GM18873 (cell line): ENCODE measurements at regions not wholly inside any gene's neighbourhood (a gene's known extent, or its start where the extent isn't known, plus 50 kb on each side); places are given as distances from the start of the nearest gene placed in this dataset.
"Not testable (repeated sequence)": the region's sequence is repeated elsewhere in the genome, so short reads cannot be mapped to it uniquely, and the experiment has no call there.

ENCODE experiments used
- ATAC-seq: cut with Tn5 transposase; IDR thresholded peaks from one replicate; pipeline ENCODE4 v1.9.1; 2021; ENCODE audit warnings: mild to moderate bottlenecking, moderate library complexity, moderate number of reproducible peaks; ENCODE audit not compliant: unreplicated experiment, low FRiP score

DNA sequence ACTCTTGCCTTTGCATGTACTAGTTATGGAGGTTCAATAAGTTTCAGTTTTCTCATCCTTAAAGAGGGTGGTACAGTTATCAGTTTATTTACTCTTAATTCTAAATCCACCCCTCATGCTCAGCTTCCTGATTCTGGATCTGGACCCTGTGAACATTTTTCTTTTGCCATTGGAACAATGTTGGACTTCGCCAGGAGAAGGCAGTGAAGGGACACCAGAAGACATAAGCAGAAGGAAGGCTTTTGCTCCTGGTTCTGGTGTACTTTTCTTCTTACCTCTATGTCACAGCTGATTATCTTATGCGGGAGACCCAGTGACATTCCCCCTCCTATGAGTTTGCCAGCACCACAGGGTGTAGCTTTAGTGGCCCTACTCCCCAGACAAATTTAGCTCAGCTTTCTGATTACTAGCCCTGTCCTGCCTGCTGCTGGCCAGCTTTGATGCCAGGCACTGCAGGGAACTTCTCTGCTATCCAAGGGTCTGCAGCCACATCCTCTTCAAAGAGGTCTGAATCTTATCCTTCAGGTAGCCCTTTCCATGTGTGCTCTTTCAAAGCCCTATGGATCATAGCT lies 466.3 kb upstream of the EPHA3 start:
- no peak for ATAC-seq

DNA sequence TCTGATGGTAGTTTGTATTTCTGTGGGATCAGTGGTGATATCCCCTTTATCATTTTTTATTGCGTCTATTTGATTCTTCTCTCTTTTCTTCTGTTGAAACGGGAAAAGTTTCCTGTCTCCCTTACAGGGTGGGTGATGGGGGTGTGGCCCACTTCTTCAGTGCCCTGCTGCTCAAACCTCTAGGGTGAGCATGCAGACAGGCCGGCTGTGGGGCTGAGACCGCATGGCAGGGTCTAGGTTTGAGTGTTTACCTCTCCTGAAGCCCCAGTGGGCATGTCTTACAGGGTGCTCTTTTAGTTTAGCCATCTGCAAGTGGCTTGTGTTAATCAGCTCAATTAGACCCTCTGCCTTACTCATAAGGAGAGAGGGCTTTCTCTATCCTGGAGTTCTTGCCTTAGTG lies 450.0 kb upstream of the EPHA3 start:
- ATAC-seq: no peak

DNA sequence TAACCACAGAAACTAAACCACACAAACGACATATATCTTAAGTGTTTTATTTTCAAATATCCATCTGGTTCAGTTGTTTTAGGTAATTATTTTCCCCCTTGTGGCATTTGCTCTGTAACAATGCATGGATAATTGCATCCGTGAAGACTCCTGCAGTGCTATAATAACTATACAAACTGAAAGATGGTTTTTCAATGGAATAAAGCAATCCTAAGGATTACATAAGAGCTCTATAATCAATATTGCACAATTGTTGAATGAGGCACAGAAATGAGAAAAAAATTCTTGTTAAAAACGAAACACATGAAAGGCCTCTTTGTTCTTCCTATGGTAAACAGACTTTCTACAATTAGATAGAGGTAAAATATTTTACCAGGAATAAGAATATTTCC lies 446.0 kb upstream of the EPHA3 start:
- ATAC-seq: no peak

DNA sequence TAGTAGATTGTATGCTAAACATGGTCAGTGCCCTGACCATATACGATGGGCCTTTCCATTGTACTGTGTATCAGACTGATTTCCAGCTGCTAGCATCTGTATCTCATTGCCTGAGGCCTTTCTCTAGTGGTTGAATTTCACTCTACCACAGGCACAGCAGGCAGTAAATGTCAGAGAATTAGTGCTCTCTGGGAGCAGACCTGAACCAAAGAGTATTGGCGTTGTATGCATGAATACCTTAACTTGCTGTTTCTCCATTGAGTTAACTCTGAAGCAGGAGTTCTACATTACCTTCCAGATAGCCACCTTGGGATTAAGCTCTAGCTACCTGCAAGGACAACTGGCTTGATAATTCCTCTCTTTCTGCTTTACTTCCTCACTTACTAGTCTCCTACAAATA lies 439.2 kb upstream of the EPHA3 start:
- no peak for ATAC-seq

DNA sequence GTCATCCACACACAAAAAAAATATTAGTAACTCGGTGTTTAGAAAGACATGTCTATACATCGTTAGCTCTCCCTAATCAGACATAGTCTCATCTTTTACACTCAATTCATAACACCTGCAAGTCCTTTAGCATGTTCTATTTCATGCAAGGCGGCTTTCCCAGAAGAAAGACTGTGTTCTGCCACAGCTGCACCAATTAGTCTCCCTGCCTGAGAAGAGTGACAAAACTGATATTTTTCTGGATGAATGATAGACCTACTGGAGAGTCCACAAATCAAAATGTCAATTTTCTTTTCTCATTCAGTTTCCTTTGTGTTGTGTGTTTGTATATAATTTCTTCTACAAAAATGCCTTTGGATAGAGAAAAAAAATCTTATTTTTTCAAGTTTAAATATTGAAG lies 435.8 kb upstream of the EPHA3 start:
- ATAC-seq: no peak

DNA sequence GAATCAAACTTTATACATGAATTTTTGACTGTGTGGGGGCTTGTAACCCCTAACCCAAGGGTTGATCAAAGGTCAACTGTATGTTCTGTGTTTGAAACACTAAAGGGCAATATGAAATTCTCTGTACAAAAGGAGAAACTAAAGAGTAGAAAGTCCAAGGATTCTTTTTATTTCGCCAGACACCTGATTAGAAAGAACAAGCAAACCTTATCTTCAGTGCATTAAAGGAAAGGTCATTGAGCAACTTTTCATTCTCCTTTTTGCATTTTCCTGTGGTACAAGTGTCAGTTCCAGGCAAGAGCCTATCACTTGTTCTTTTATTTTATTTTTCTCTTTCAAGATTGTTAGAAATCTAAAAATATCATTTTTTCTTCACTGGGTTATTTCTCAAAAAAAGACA lies 430.1 kb upstream of the EPHA3 start:
- ATAC-seq: no peak

DNA sequence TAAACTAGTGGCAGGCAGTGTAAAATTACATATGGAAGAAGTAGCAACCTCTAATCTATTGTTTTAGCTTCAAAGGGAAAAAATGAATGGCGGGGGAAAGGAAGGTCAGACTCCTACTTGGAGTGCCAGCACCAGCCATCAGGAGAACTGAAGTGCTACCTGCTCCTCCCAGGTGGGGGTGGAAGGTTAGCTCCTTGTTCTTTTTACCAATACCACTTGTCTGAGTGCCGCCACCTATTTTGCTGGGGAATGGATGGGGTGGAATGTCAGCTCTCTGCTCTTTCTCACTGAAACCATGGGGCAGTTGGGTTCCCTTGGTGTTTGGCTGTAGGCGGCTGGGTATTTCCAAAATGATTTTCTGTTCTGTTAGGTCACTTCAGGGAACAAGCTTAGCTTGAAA lies 428.7 kb upstream of the EPHA3 start:
- ATAC-seq: no peak

DNA sequence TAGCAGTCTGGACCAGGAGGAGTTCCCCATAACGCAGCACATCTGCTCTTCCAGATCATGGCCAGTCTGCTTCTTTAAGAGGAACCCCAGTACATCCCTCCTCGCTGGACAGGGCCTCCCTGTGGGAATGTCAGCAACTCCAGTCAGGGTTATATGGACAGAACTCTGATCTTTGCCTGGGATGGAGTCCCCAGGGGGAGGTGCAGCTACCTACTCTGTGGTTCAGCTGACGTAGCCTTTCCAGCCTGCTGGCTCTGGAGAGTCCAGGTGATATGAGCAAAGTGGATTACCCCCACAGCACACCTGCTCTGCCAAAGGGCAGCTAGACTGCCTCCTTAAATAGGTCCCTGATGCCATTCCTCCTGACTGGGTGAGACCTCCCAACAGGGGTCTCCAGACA lies 417.1 kb upstream of the EPHA3 start:
- ATAC-seq: no peak

DNA sequence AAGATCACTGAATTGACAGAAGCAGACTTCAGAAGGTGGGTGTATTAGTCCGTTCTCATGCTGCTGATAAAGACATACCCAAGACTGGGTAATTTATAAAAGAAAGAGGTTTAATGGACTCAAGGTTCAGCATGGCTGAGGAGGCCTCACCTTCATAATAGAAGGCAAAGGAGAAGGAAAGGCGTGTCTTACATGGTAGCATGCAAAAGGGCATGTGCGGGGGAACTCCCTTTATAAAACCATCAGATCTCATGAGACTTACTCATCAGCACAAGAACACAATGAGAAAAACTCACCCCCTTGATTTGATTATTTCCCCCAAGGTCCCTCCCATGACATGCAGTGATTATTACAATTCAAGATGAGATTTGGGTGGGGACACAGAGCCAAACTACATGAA lies 416.3 kb upstream of the EPHA3 start:
- no peak for ATAC-seq

DNA sequence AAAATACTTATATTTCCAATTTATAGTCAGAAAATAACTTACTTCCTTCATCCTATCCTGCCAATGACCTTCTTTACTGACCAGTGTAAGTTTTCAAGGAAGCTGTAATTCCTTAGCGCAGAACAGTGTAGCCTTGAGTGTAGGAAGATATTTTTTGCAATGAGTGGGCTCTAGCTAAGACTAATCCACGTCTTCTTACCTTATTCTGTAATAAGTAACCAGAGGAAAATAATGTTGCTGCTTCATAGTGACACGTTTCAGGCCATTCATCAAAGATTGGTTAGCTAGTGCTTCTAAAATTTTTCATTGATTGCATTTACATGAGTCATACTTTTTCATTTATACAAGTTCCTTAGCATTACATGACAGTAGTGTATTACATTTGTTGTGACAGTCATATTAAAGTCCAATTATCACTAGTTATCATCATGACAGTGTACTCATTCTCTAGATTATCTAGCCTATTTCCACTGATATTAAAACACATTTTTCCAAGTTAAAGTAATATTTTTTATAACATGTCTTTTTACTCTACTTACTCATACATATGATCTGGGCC lies 403.8 kb upstream of the EPHA3 start:
- ATAC-seq: no peak

DNA sequence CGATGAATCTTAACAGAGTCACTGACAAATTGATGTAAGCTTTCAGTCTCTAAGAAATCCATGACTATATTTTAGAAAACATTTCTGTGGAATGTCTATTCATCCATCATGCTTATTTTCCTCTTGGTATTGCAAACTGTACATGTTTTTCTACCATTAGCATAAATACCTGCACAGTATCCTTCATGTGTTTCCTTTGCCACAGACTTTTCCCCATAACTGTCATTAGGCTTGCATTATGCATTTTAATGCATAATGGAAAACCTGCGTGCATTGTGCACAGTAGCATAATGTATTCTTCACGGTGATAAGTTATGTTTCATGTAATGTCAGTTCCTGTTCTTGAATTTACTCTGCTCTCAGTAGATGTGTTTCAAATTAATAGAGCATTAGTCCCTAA lies 403.1 kb upstream of the EPHA3 start:
- ATAC-seq: no peak

DNA sequence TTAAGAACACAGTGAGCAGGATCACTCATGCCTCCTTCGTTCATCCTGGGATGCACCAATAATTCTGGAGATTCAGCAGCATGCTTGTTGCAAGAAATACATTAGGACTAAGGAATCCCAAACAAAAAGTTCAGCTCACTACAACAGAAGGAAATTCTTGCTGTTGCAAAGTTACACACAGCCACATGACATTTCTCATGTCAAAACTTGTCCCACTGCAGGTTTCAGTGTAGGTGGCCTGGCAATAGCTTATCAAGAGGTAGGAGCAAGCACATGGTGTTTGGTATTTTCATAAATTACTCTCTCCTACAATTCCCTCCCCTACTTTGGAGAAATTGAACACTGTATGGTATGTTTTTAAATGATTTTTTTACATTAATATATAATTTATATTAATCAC lies 399.6 kb upstream of the EPHA3 start:
- ATAC-seq: no peak

DNA sequence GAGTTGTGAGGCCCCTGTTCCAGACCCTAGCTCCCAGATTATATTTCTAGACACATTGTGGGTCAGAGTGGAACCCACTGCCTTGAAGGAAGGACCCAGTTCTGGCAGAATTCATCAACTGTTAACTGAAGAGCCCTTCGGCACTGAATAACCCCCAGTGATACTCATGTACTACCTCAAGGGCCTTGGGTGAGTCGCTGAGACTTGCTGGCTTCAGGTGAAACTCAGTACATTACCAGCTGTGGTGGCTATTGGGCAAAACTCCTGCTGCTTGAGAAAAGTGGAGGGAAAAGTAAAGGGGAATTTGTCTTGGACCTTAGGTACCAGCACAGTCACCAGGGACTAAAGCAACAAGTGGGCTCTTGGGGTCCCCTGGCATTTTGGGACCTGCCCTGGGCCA lies 394.9 kb upstream of the EPHA3 start:
- ATAC-seq: no peak

DNA sequence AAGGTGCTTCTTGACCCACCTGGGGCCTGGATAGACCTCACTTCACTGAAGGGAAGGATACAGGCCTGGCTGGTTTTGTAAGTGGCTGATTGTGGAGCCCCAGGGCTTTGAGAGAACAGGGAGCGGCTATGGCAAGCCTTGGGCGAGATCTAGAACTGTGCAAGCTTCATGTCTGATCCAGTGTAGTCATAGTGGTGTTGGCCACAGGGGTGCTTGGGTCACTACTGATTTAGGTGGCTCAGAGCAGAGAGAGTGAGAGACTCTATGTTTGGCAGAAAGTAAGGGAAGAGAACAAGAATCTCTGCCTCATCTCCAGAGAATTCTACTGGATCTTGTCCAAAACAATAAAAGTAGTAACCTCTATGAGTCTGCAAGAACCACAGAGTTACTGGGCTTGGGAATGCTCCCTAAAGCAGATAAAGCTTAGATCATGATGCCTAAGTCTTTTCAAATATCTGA lies 394.2 kb upstream of the EPHA3 start:
- no peak for ATAC-seq

DNA sequence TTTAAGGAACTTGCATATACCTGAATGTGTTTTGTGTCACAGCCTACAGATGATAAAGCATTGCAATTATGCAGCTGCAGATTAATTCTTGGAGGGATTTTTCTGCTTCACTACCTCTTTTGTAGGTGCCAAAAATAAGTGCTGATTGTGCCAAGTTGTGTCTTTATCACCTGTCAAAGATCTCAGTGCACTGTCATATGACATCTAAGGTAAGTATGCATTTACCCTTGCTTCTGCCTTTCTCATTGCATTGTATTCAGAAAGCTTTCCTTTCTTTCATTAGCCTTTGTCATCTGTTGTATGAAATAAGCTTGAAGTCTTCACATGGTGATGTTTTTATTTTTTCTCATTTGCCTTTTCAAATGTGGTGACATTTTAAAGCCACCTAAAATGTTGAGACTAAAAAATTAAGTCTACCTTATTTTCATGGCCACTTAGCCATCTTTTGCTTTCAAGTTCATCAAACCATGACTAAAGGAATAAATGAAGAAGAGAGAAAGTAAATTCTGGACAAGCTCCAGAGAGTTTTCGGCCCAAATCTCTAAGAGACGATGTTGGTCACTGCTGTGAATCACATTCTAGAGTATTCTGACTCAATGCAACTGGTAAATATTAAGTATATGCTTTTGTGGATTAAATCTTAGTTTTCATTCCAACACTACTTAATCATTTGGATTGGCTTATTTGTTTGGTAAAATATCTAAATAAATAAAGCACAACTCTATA lies 381.8 kb upstream of the EPHA3 start:
- no peak for ATAC-seq

DNA sequence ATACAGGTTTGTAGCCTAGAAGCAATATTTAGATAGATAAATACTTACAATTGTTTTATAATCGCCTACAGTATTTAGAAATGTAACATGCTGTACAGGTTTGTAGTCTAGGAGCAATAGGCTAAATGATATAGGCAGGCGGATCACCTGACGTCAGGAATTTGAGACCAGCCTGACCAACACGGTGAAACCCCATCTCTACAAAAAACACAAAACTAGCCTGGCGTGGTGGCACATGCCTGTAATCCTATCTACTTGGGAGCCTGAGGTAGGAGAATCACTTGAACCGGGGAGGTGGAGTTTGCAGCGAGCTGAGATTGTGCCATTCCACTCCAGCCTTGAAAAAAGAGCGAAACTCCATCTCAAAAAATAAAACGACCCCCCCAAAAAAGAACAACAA lies 375.2 kb upstream of the EPHA3 start:
- ATAC-seq: no peak

DNA sequence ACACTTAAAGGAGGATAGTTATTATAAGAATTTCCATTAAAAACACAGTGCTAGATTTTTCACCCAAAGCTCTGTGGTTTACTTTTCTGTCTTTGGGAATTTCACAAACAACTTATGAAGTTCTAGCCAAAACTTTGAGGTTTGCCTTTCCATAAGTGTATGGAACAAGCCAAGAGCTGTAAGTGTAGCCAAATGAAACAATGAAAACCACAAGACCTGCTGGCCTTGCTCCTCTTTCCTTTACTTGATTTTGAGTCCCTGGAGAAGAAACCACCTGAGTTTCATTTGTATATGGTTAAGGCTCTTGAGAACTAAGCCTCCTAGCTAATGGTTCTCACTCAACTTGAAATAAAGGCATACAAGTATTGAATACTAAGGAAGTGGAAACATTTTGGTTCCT lies 365.3 kb upstream of the EPHA3 start:
- no peak for ATAC-seq

DNA sequence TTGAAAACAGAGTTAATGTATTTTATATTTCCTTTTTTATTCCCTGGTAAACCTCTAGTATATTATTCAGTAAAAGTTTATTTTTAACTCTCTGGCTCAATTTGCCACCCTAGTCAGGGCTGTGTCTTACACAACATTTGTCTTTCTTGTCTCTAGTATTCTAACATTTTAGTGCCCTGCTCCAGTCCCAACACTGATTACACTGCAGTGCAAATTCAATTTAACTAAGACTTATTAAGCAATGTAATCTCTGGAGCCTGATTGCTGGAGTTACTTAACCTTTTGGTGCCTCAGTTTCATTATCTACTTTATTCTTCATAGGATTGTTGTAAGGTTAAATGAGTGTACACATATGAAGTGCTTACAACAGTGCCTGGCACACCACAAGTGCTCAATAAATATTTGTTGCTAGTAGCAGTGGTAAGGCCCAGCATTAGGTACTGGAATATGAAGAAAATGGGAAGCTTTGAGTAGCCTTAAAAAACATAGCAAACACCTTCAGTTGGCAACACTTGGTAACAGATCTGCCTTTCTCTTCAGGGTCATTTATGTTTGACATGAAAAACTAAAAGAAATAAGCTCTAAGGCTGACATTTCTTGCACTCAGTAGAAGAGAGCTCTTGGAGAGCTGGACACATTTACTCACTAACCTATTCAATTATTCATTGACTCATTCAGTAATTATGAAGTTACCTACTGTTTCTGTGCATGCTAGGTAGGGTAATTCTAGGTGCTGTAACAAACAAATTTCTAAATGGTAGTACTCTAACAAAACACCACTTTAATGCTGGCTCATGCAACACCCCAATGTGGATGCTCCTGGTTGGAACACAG lies 364.5 kb upstream of the EPHA3 start:
- ATAC-seq: no peak

DNA sequence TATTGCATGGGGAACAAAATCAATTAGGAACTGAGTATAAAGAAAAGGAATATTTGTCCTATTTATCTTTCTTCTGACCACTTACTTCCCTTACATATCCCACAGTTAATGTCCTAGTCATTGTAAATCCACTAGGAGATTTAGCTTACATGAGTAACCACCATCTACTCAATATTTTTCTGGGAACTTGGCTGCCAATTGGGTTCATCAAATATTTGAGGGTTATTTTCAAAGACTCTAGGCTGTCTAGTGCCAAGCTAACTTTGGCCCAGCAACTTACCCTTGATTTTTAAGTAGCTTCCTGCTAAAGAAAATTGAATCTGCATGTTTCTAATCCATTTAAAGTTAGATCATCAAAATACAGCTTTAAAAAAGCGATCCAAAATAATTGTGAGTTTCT lies 362.5 kb upstream of the EPHA3 start:
- no peak for ATAC-seq

DNA sequence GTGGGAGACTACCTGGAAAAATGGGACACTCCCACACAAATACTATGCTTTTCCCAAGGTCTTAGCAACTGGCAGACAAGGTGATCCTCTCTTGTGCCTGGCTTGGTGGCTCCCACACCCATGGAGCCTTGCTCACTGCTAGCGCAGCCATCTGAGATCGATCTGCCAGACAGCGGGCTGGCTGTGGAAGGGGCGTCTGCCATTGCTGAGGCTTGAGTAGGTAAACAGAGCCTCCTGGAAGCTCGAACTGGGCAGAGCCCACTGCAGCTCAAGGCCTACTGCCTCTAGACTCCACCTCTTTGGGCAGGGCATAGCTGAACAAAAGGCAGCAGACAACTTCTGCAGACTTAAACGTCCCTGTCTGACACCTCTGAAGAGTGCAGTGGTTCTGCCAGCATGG lies 360.3 kb upstream of the EPHA3 start:
- not testable (repeated sequence) for ATAC-seq

DNA sequence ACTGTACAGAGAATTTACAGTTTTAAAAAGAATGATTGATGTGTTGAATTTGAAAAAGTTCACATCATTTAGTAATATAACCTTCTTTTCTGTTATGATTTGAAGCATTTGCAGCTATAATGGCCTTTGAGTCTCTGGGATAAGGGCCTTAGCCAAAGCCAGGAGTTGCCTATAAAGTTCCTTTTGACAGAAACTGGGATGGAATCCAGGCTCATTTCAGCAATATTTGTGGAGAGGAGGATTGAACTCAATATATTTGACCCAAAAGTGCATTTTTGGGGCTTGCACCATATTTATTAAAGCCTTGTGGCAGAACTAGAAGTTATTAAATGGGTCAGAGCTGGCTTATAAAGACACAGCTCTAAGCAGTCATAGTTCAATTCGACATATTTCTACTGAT lies 348.7 kb upstream of the EPHA3 start:
- no peak for ATAC-seq
